Common myeloid progenitor, CD34-positive (primary cell): ENCODE measurements at regions not wholly inside any gene's neighbourhood (a gene's known extent, or its start where the extent isn't known, plus 50 kb on each side); places are given as distances from the start of the nearest gene placed in this dataset.

ENCODE experiments used
- CTCF ChIA-PET: fragments of 350-600 bp; sonication (Branson Sonifier 250); formaldehyde crosslinking; loops from one replicate; lab custom pipeline; 2021; ENCODE audit warnings: antibody characterized with exemption; lab: Charles Lee
- POLR2A ChIA-PET: fragments of 350-600 bp; sonication (Branson Sonifier 250); formaldehyde crosslinking; loops from one replicate; lab custom pipeline; 2021; ENCODE audit warnings: antibody characterized with exemption; lab: Charles Lee
- DNase-seq, 3 donors: peaks; one replicate each; pipeline versions ENCODE4 v3.0.0 to v3.0.0-alpha.2; 2013
- H3K27ac ChIP-seq, 2 experiments: 1 replicate in 1 of 2; 2 replicates in 1 of 2; pipeline ENCODE4 v1.7.0; 2013; ENCODE audit warnings: inconsistent platforms in 2 of 2, low read length in 2 of 2, mild to moderate bottlenecking in 2 of 2, low read depth in 1 of 2, moderate library complexity in 1 of 2; ENCODE audit not compliant: severe bottlenecking in 2 of 2, insufficient read depth in 1 of 2, poor library complexity in 1 of 2
- H3K27me3 ChIP-seq, 5 experiments: replicated peaks in 2 of 5; 1 replicate in 3 of 5; 2 replicates in 2 of 5; pipeline versions ENCODE4 v1.6.1 to v1.7.0; 2013; ENCODE audit warnings: low read length in 4 of 5, mild to moderate bottlenecking in 2 of 5, moderate library complexity in 2 of 5, inconsistent platforms in 1 of 5; ENCODE audit not compliant: insufficient read depth in 5 of 5, control insufficient read depth in 4 of 5
- H3K36me3 ChIP-seq, 4 experiments: 1 replicate in 2 of 4; 2 replicates in 2 of 4; pipeline versions ENCODE4 v1.6.1 to v1.7.0; 2013; ENCODE audit warnings: low read length in 3 of 4, control low read depth in 1 of 4, mild to moderate bottlenecking in 1 of 4; ENCODE audit not compliant: control insufficient read depth in 4 of 4, insufficient read depth in 4 of 4
- H3K4me1 ChIP-seq, 4 experiments: 1 replicate in 3 of 4; 2 replicates in 1 of 4; pipeline versions ENCODE4 v1.6.1 to v1.7.1; 2013; ENCODE audit warnings: low read length in 3 of 4, mild to moderate bottlenecking in 3 of 4, control low read depth in 1 of 4, inconsistent platforms in 1 of 4, moderate library complexity in 1 of 4; ENCODE audit not compliant: control insufficient read depth in 4 of 4, insufficient read depth in 4 of 4; ENCODE audit errors: control extremely low read depth in 1 of 4
- H3K4me3 ChIP-seq, 7 experiments: 1 replicate in 4 of 7; 2 replicates in 3 of 7; pipeline versions ENCODE4 v1.5.1 to v1.7.0; 2013; ENCODE audit warnings: mild to moderate bottlenecking in 7 of 7, low read length in 6 of 7, moderate library complexity in 6 of 7, inconsistent platforms in 2 of 7, low read depth in 2 of 7, control low read depth in 1 of 7; ENCODE audit not compliant: insufficient read depth in 4 of 7, control insufficient read depth in 1 of 7; ENCODE audit errors: extremely low read depth in 1 of 7
- H3K9me3 ChIP-seq, 5 experiments: 1 replicate in 4 of 5; 2 replicates in 1 of 5; pipeline versions ENCODE4 v1.6.1 to v1.7.1; 2013; ENCODE audit warnings: low read length in 4 of 5, mild to moderate bottlenecking in 2 of 5, inconsistent platforms in 1 of 5, low read depth in 1 of 5, moderate library complexity in 1 of 5; ENCODE audit not compliant: control insufficient read depth in 4 of 5, insufficient read depth in 2 of 5; ENCODE audit errors: control extremely low read depth in 1 of 5
- WGBS: methylation state at CpG from one replicate; pipeline ENCODE4 v1.1.5; 2013; ENCODE audit not compliant: insufficient coverage; 5-methylcytosine and 5-hydroxymethylcytosine counted together

DNA sequence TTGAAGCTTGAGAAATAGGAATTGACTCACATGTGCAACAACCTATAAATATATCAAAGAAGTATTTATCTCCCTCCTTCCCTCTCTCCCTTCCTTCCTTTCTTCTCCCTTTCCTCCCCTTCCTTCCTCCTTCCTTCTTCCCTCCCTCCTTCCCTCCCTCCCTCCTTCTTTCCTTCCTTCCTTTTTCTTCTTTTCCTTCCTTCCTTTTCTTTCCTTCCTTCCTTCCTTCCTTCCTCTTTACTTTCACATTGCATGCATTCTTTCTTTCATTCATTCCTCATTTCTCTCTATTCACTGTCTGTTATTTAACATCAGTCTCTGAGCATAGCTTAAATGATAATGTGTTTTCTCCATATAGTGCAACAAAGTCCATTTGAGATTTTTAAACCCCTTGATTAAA is 214.2 kb downstream of the CHRM3 start:
- DNase-seq: no peak
- H3K36me3 ChIP-seq: peaks cover 0 to 2% (median 0%) of the 10 kb centered on the region in 4 experiments
- no peak overlapping the region for H3K4me3 ChIP-seq
- H3K4me1 ChIP-seq: peaks cover 0 to 8% (median 0%) of the 10 kb centered on the region in 4 experiments
- peaks cover 0 to 5% (median 0%) of the 10 kb centered on the region in 5 experiments for H3K9me3 ChIP-seq
- H3K27ac ChIP-seq: no peak overlapping the region
- POLR2A ChIA-PET: no interaction called here
- CTCF ChIA-PET: interaction anchor here (1.0 kb wide), 1 partner anchor 21 kb away, joined by 4 read pairs; no protein-coding TSS in a partner anchor
- no peaks in the 10 kb centered on the region for H3K27me3 ChIP-seq

DNA sequence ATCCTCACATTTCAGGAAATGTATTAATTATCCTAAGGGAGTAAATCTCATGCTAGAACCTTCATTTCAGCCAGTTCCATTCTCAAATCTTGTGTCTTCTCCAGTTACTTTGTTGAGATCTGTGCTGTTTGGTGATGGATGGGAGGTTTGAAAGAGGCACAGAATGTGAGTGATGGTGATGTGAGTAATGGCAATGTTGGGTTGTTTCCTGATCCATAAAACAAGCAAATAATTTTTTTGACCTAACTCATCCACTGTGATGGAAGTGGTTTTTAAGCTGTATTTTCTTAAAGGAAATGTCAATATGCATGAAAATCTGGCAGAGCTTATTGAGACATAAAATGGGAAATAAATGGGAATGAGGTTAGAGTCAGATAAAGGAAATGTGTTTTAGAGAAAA is 214.7 kb downstream of the CHRM3 start:
- no peak for DNase-seq
- no peak overlapping the region for H3K4me3 ChIP-seq
- no peak overlapping the region for H3K27ac ChIP-seq
- H3K4me1 ChIP-seq: peaks cover 0 to 8% (median 0%) of the 10 kb centered on the region in 4 experiments
- CTCF ChIA-PET: interaction anchor here (0.9 to 1.0 kb wide), 2 partner anchors 18 to 21 kb away, joined by 3 to 4 read pairs; no protein-coding TSS in a partner anchor
- H3K9me3 ChIP-seq: peaks cover 0 to 5% (median 0%) of the 10 kb centered on the region in 5 experiments
- H3K36me3 ChIP-seq: peaks cover 0 to 2% (median 0%) of the 10 kb centered on the region in 4 experiments
- H3K27me3 ChIP-seq: no peaks in the 10 kb centered on the region
- POLR2A ChIA-PET: no interaction called here

DNA sequence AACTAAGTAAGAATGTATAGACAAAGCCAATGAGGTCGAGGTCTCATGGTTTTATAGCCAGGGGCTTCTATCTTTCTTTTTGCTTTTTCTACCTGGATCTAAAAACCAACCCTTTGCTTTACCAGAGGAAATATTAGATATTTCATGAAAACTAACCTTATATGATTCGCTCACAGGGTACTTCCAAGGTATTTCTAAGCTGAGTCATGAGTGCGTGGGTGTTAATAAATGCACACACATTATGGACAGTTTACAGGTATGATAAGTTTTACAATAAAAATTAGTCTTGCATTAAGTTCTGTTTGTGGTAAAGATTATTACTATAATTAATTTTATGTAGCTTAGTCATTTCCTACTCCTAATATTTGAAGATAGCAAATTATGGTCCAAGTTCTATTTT is 217.2 kb downstream of the CHRM3 start:
- no peaks in the 10 kb centered on the region for H3K27me3 ChIP-seq

DNA sequence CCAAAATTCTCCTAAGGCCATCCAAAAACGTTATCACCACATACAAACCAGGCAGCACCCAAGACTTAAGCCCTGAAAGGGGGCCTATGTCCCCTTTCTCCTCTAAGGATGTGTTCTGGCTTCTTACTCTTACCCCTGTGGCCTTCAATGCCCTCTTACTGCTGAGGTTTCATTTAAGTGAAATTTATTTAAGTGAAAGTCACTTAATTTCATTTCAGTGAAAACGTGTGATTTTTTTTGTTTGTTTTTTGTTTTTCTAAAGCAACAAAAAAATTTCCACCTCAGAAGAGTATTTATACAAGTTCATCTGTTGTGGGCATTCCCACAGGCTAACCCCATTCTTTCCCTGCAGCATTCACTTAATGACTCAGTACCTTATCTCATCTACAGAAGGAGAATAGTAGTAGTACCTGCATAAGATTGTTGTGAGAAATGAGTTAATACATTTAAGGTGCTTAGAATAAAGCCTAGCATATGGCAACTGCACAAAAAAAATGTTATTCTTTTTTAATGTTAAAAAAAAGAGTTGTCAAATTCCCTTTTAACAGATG is 220.6 kb downstream of the CHRM3 start:
- peaks cover 0 to 2% (median 0%) of the 10 kb centered on the region in 5 experiments for H3K9me3 ChIP-seq
- H3K4me3 ChIP-seq: no peak overlapping the region
- no peaks in the 10 kb centered on the region for H3K27me3 ChIP-seq
- CTCF ChIA-PET: interaction anchor here (1.4 kb wide), 1 partner anchor 15 kb away, joined by 3 read pairs; no protein-coding TSS in a partner anchor
- no peaks in the 10 kb centered on the region for H3K4me1 ChIP-seq
- POLR2A ChIA-PET: no interaction called here
- peaks cover 0 to 2% (median 0%) of the 10 kb centered on the region in 4 experiments for H3K36me3 ChIP-seq
- 100% methylated on average over 1 of the region's 2 CpGs for WGBS
- peak in 1 of 3 donors; percentile 46 for DNase-seq
- H3K27ac ChIP-seq: no peak overlapping the region

More for the DNA sequence above, 217.2 kb downstream of the CHRM3 start:
- Histone ChIP-seq H3K27ac (no peak overlapping the region), H3K4me3 (no peak overlapping the region), H3K36me3 (peaks cover 0 to 2% (median 0%) of the 10 kb centered on the region in 4 experiments), H3K9me3 (peaks cover 0 to 5% (median 0%) of the 10 kb centered on the region in 5 experiments), H3K4me1 (no peaks in the 10 kb centered on the region)
- ChIA-PET POLR2A (no interaction called here), CTCF (interaction anchor here (1.0 to 1.2 kb wide), 2 partner anchors 13 to 17 kb away, joined by 3 to 4 read pairs; no protein-coding TSS in a partner anchor)
- DNase-seq: no peak
- WGBS: 100% methylated on average over 1 of the region's 3 CpGs

DNA sequence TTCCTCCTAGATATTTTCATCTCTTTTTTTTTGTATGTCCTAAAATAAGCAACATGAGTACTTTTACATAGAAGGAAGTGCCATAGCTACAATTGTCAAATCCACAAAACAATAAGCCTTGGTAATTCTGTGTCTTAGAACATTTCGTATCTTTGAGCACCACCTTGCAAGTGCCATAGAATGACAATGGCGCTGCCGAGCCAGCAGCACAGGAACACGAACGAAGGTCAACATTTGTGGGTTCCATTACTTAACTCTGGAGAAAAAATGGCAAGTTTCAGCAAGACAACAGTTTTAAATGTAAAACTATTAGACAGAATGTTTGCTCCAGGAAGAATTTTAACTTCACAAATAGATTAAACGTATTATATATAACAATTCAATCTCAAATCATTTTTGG is 222.1 kb downstream of the CHRM3 start:
- CTCF ChIA-PET: no interaction called here
- no peak overlapping the region for H3K27ac ChIP-seq
- H3K4me1 ChIP-seq: no peaks in the 10 kb centered on the region
- H3K27me3 ChIP-seq: no peaks in the 10 kb centered on the region
- POLR2A ChIA-PET: no interaction called here
- H3K36me3 ChIP-seq: peaks cover 0 to 2% (median under 1%) of the 10 kb centered on the region in 4 experiments
- H3K9me3 ChIP-seq: no peaks in the 10 kb centered on the region
- 89% methylated on average over 3 of the region's 6 CpGs for WGBS
- no peak overlapping the region for H3K4me3 ChIP-seq
- no peak for DNase-seq

DNA sequence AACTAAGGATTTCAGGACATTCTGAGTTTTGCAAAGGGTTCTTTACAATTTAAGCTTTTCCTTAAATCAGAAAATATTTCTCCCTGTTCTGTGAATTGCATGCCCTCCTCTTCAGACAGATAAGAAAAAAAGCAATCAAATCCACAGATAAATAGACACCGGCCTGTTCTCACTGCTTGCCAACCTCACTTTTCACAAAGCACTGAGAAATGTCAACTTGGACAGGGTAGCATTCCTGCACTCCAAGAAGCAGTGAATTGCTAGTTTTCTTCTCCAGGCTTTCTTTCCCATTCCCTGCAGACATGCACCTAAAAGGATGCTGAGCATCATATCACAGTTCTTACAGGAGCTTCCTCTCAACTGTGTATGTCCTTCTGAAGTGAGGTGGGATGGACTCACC is 226.0 kb downstream of the CHRM3 start:
- H3K4me3 ChIP-seq: no peak overlapping the region
- WGBS: 83% methylated on average over 1 of the region's 1 CpG
- no peak for DNase-seq
- H3K27me3 ChIP-seq: no peaks in the 10 kb centered on the region
- H3K27ac ChIP-seq: no peak overlapping the region
- H3K9me3 ChIP-seq: no peaks in the 10 kb centered on the region
- peaks cover 0 to 2% (median 0%) of the 10 kb centered on the region in 4 experiments for H3K36me3 ChIP-seq
- H3K4me1 ChIP-seq: peaks cover 0 to 4% (median 0%) of the 10 kb centered on the region in 4 experiments
- ChIA-PET CTCF (no interaction called here), POLR2A (no interaction called here)

DNA sequence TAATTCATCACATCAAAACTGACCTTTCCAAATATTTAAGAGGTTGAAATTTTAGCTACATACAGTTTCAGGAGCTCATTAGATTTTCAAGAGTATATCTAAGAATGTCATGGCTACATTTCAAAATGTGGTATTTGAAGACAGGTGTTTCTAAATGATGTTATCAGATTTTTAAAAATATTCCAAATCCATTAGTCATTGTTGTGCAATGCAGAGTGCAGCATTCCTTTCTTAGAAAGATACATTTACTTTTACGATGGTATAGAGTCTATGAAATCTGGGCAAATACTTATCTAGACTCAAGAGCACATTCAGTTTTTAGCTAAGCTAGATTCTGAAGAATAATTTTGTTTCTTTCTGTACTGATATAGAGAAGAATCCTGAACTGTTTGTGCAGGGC is 230.3 kb downstream of the CHRM3 start:
- Histone ChIP-seq H3K27ac (no peak overlapping the region), H3K4me3 (no peak overlapping the region), H3K27me3 (no peaks in the 10 kb centered on the region), H3K9me3 (peaks cover 0 to 11% (median 0%) of the 10 kb centered on the region in 5 experiments), H3K36me3 (peaks cover 0 to 2% (median 0%) of the 10 kb centered on the region in 4 experiments), H3K4me1 (peaks cover 4 to 9% (median 5%) of the 10 kb centered on the region in 4 experiments)
- no CpG with 5 or more reads among the region's 1 CpG for WGBS
- peak in 2 of 3 donors; percentile 32 to 38 for DNase-seq
- ChIA-PET CTCF (interaction anchor here (1.1 to 1.3 kb wide), 3 partner anchors 14 to 32 kb away, joined by 3 to 5 read pairs (median 4); no protein-coding TSS in a partner anchor), POLR2A (no interaction called here)
